ENCODE measurements at regions not wholly inside any gene's neighbourhood (a gene's known extent, or its start where the extent isn't known, plus 50 kb on each side); places are given as distances from the start of the nearest gene placed in this dataset.

DNA sequence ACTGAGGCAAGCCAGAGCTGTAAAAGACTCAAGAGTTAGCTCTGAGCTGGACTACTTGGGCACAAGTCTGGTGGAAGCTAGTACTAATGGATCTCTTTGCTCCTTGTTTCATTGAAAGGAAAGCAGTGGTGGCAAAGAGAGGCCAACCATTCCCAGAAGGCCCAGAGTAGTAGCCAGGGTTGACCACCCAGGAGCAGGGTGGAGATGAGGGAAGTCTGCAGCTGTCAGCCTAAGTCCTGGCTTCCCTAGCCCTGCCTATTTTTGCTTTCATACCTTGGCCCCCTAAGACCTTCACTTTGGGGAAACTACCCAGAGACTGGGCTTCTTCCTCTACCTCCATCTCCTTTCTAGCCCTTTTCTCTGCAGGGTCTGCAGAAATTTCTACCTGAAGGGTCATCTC is 155.0 kb upstream of the NCAM1 start:
- Histone ChIP-seq H3K27ac (ENCODE audit: low read depth, low read length) (no peak overlapping the region), H3K4me3 (ENCODE audit: low read depth, low read length) (no peak overlapping the region), H3K9me3 (ENCODE audit: control insufficient read depth, insufficient read depth, low read depth, low read length) (peaks cover 2% of the 10 kb centered on the region; the same call in 1 of the 2 replicates), H3K36me3 (ENCODE audit: control insufficient read depth, insufficient read depth, low read length) (no peaks in the 10 kb centered on the region), H3K9ac (ENCODE audit: low read length) (no peak overlapping the region), H3K27me3 (ENCODE audit: control insufficient read depth, insufficient read depth, low read length) (no peaks in the 10 kb centered on the region), H3K4me1 (ENCODE audit: control insufficient read depth, insufficient read depth, low read length) (peaks cover 22% of the 10 kb centered on the region)

DNA sequence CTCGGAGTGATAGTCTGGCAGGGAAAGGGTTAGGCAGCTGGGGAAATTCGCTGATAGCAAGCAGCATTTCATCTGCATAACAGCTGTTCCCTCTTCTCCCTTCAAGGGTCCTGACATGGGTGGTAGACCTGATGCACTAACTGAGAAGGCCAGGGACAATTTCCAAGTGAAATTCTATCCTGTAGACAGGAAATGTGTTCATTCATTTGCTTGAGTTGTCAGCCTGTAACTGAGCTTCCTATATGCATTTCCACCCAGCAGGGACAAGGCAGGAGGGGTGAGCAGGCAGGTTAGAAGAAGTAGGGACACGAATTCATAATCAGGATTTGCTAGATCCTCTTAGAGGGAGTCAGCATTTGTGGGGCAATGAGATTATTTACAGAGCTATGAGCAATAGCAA is 154.3 kb upstream of the NCAM1 start:
- no peak overlapping the region for H3K27ac ChIP-seq (ENCODE audit: low read depth, low read length)
- no peak overlapping the region for H3K4me3 ChIP-seq (ENCODE audit: low read depth, low read length)
- no peaks in the 10 kb centered on the region for H3K27me3 ChIP-seq (ENCODE audit: control insufficient read depth, insufficient read depth, low read length)
- H3K4me1 ChIP-seq (ENCODE audit: control insufficient read depth, insufficient read depth, low read length), result peaks cover 22% of the 10 kb centered on the region
- H3K9me3 ChIP-seq (ENCODE audit: control insufficient read depth, insufficient read depth, low read depth, low read length), result peaks cover 2% of the 10 kb centered on the region; the same call in 1 of the 2 replicates
- H3K9ac ChIP-seq (ENCODE audit: low read length), result no peak overlapping the region
- H3K36me3 ChIP-seq (ENCODE audit: control insufficient read depth, insufficient read depth, low read length), result no peaks in the 10 kb centered on the region

- Histone ChIP-seq H3K9ac (ENCODE audit: low read length) (no peak overlapping the region), H3K4me3 (ENCODE audit: low read depth, low read length) (no peak overlapping the region), H3K27me3 (ENCODE audit: control insufficient read depth, insufficient read depth, low read length) (no peaks in the 10 kb centered on the region), H3K36me3 (ENCODE audit: control insufficient read depth, insufficient read depth, low read length) (no peaks in the 10 kb centered on the region), H3K27ac (ENCODE audit: low read depth, low read length) (no peak overlapping the region), H3K4me1 (ENCODE audit: control insufficient read depth, insufficient read depth, low read length) (peaks cover 22% of the 10 kb centered on the region), H3K9me3 (ENCODE audit: control insufficient read depth, insufficient read depth, low read depth, low read length) (peaks cover 2% of the 10 kb centered on the region; the same call in 1 of the 2 replicates)
These were observed 151.8 kb upstream of the NCAM1 start for GRCh38 chr11:112809429-112809828.

DNA sequence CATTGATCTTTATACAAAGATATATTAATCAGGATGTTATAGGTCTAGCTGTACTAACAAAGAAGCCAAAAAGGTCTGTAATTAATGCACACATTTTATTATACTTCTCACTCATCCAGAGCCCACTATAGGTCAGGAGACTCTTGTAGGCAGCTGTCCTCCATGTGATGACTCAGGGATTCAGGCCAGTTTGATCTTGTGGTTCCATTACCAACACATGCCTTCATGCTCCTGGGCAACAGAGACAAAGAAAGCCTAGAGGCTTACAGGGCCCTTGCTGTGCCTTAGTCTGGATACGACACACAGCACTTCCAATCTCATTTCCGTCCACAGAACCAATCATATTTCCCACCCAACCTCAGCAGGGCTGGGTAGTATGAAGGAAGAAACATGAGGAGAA is 150.3 kb upstream of the NCAM1 start:
- H3K4me3 ChIP-seq (ENCODE audit: low read depth, low read length), result no peak overlapping the region
- H3K9ac ChIP-seq (ENCODE audit: low read length), result no peak overlapping the region
- H3K4me1 ChIP-seq (ENCODE audit: control insufficient read depth, insufficient read depth, low read length), result peaks cover 15% of the 10 kb centered on the region
- no peaks in the 10 kb centered on the region for H3K27me3 ChIP-seq (ENCODE audit: control insufficient read depth, insufficient read depth, low read length)
- H3K27ac ChIP-seq (ENCODE audit: low read depth, low read length), result no peak overlapping the region
- no peaks in the 10 kb centered on the region for H3K36me3 ChIP-seq (ENCODE audit: control insufficient read depth, insufficient read depth, low read length)
- peaks cover 2% of the 10 kb centered on the region; the same call in 1 of the 2 replicates for H3K9me3 ChIP-seq (ENCODE audit: control insufficient read depth, insufficient read depth, low read depth, low read length)

DNA sequence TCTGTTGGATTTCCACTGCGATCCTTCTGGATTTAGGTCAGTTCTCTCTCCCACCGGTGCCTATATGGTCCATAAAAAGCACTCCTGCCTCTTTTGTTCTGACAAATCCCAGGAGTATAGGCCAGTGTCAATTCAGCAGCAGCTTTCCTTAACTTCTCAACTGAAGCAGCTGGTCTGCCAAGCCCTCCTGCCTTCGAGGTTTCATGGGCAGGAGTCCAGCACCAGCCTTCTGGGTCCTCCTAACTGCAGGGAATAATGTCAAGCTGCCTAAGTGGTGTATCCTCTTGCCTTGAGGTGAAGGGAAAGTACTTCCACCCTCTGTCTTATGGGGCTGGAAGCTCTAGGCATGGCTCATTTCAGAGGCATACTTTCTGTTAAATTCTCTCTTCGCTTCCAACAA is 149.4 kb upstream of the NCAM1 start:
- H3K9ac ChIP-seq (ENCODE audit: low read length), result no peak overlapping the region
- H3K4me1 ChIP-seq (ENCODE audit: control insufficient read depth, insufficient read depth, low read length), result peaks cover 7% of the 10 kb centered on the region
- H3K36me3 ChIP-seq (ENCODE audit: control insufficient read depth, insufficient read depth, low read length), result no peaks in the 10 kb centered on the region
- no peak overlapping the region for H3K27ac ChIP-seq (ENCODE audit: low read depth, low read length)
- H3K4me3 ChIP-seq (ENCODE audit: low read depth, low read length), result no peak overlapping the region
- H3K9me3 ChIP-seq (ENCODE audit: control insufficient read depth, insufficient read depth, low read depth, low read length), result peaks cover 2% of the 10 kb centered on the region; the same call in 1 of the 2 replicates
- H3K27me3 ChIP-seq (ENCODE audit: control insufficient read depth, insufficient read depth, low read length), result no peaks in the 10 kb centered on the region

- Histone ChIP-seq H3K27me3 (ENCODE audit: control insufficient read depth, insufficient read depth, low read length) (no peaks in the 10 kb centered on the region), H3K27ac (ENCODE audit: low read depth, low read length) (no peak overlapping the region), H3K9ac (ENCODE audit: low read length) (no peak overlapping the region), H3K4me1 (ENCODE audit: control insufficient read depth, insufficient read depth, low read length) (peaks cover 5% of the 10 kb centered on the region), H3K9me3 (ENCODE audit: control insufficient read depth, insufficient read depth, low read depth, low read length) (peaks cover 2% of the 10 kb centered on the region; the same call in 1 of the 2 replicates), H3K4me3 (ENCODE audit: low read depth, low read length) (no peak overlapping the region), H3K36me3 (ENCODE audit: control insufficient read depth, insufficient read depth, low read length) (no peaks in the 10 kb centered on the region)
These were observed 148.5 kb upstream of the NCAM1 start for GRCh38 chr11:112812729-112813128.

GRCh38 chr11:112814168-112814567 is 147.1 kb upstream of the NCAM1 start:
- no peak overlapping the region for H3K4me3 ChIP-seq (ENCODE audit: low read depth, low read length)
- H3K36me3 ChIP-seq (ENCODE audit: control insufficient read depth, insufficient read depth, low read length), result no peaks in the 10 kb centered on the region
- H3K27ac ChIP-seq (ENCODE audit: low read depth, low read length), result no peak overlapping the region
- peaks cover 16% of the 10 kb centered on the region for H3K4me1 ChIP-seq (ENCODE audit: control insufficient read depth, insufficient read depth, low read length)
- no peak overlapping the region for H3K9ac ChIP-seq (ENCODE audit: low read length)
- H3K9me3 ChIP-seq (ENCODE audit: control insufficient read depth, insufficient read depth, low read depth, low read length), result peaks cover 2% of the 10 kb centered on the region; the same call in 1 of the 2 replicates
- H3K27me3 ChIP-seq (ENCODE audit: control insufficient read depth, insufficient read depth, low read length), result no peaks in the 10 kb centered on the region

DNA sequence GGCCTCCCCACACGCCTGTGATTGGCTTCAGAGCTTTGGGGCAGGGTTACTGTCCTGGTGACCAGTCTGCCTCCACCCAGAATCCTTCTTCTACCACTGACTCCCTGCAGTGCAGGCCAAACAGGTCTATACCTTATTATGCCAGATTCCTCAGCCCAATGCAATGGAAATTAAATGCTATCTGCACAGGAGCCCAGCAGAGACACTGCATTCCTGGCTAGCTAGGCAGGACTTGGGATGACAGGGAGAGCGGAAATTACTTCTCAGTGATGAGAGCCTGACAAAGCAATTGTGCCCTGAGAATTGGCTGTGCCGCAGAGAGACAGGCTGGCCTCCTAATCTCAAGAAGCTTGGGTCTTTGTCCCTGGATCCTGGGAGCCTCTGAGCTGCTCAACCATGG is 143.8 kb upstream of the NCAM1 start:
- no peaks in the 10 kb centered on the region for H3K36me3 ChIP-seq (ENCODE audit: control insufficient read depth, insufficient read depth, low read length)
- H3K27ac ChIP-seq (ENCODE audit: low read depth, low read length), result no peak overlapping the region
- peaks cover 30% of the 10 kb centered on the region for H3K4me1 ChIP-seq (ENCODE audit: control insufficient read depth, insufficient read depth, low read length)
- peaks cover 10% of the 10 kb centered on the region for H3K9me3 ChIP-seq (ENCODE audit: control insufficient read depth, insufficient read depth, low read depth, low read length)
- H3K27me3 ChIP-seq (ENCODE audit: control insufficient read depth, insufficient read depth, low read length), result no peaks in the 10 kb centered on the region
- H3K9ac ChIP-seq (ENCODE audit: low read length), result no peak overlapping the region
- no peak overlapping the region for H3K4me3 ChIP-seq (ENCODE audit: low read depth, low read length)

- H3K27ac ChIP-seq (ENCODE audit: low read depth, low read length), result peak overlapping the region; percentile 51; the same call in 1 of the 2 replicates
- peaks cover 49% of the 10 kb centered on the region for H3K4me1 ChIP-seq (ENCODE audit: control insufficient read depth, insufficient read depth, low read length)
- no peaks in the 10 kb centered on the region for H3K27me3 ChIP-seq (ENCODE audit: control insufficient read depth, insufficient read depth, low read length)
- peak overlapping the region; percentile 40 for H3K4me3 ChIP-seq (ENCODE audit: low read depth, low read length)
- no peak overlapping the region for H3K9ac ChIP-seq (ENCODE audit: low read length)
- no peaks in the 10 kb centered on the region for H3K36me3 ChIP-seq (ENCODE audit: control insufficient read depth, insufficient read depth, low read length)
- peaks cover 20% of the 10 kb centered on the region for H3K9me3 ChIP-seq (ENCODE audit: control insufficient read depth, insufficient read depth, low read depth, low read length)
These were observed 138.5 kb upstream of the NCAM1 start for GRCh38 chr11:112822478-112823274.

- no peaks in the 10 kb centered on the region for H3K36me3 ChIP-seq (ENCODE audit: control insufficient read depth, insufficient read depth, low read length)
- H3K9me3 ChIP-seq (ENCODE audit: control insufficient read depth, insufficient read depth, low read depth, low read length), result peaks cover 9% of the 10 kb centered on the region; the same call in 1 of the 2 replicates
- no peak overlapping the region for H3K4me3 ChIP-seq (ENCODE audit: low read depth, low read length)
- H3K9ac ChIP-seq (ENCODE audit: low read length), result no peak overlapping the region
- H3K27me3 ChIP-seq (ENCODE audit: control insufficient read depth, insufficient read depth, low read length), result no peaks in the 10 kb centered on the region
- H3K27ac ChIP-seq (ENCODE audit: low read depth, low read length), result no peak overlapping the region
- peaks cover 33% of the 10 kb centered on the region for H3K4me1 ChIP-seq (ENCODE audit: control insufficient read depth, insufficient read depth, low read length)
These were observed 135.2 kb upstream of the NCAM1 start for GRCh38 chr11:112826026-112826425.

DNA sequence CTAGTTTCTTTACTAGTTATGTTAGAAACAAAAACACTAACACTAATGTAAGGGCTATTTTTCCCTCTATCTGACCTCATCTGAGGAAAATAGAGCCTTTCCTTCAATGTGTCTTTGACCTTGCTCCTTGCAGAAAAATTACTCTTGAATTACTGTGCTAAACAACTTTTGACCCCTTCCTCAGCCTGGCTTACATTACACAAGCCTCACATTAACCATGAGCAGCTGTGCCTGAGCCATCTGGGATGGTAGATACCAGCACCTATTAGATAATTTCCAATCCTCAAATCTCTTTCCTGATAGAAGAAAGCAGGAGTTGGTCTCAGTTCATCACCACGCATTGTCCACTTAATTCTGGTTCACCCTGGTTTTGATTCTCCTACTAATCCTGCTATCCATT is 134.4 kb upstream of the NCAM1 start:
- H3K36me3 ChIP-seq (ENCODE audit: control insufficient read depth, insufficient read depth, low read length), result no peaks in the 10 kb centered on the region
- no peaks in the 10 kb centered on the region for H3K27me3 ChIP-seq (ENCODE audit: control insufficient read depth, insufficient read depth, low read length)
- H3K9me3 ChIP-seq (ENCODE audit: control insufficient read depth, insufficient read depth, low read depth, low read length), result peaks cover 9% of the 10 kb centered on the region; the same call in 1 of the 2 replicates
- H3K4me3 ChIP-seq (ENCODE audit: low read depth, low read length), result no peak overlapping the region
- peaks cover 30% of the 10 kb centered on the region for H3K4me1 ChIP-seq (ENCODE audit: control insufficient read depth, insufficient read depth, low read length)
- no peak overlapping the region for H3K9ac ChIP-seq (ENCODE audit: low read length)
- H3K27ac ChIP-seq (ENCODE audit: low read depth, low read length), result no peak overlapping the region

Data from HUES6 (cell line).